ENCODE measurements at regions not wholly inside any gene's neighbourhood (a gene's known extent, or its start where the extent isn't known, plus 50 kb on each side); places are given as distances from the start of the nearest gene placed in this dataset.
"Not testable (repeated sequence)": the region's sequence is repeated elsewhere in the genome, so short reads cannot be mapped to it uniquely, and the experiment has no call there.

DNA sequence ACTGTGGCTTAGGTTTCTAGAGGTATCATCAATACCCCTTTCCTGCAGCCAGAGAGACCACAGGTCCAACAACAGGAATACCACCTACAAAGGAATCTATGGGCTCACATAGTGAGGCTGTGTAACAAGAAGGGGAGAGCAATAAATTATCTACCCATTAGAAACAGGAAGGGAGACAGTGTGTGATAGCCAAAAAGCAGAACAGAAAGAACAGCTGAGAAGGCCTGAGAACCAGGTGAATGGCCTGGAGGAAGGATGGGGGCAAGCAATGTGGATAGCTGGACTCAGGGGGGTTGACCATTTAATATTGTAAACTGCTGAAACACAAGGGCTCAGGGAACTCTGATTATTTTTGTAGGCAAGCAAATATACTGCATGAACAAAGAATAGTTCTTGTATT, 628.2 kb downstream of the COL12A1 start:
- H3K4me3 ChIP-seq (ENCODE audit: low read depth, low read length) = no peak overlapping the region
- TF ChIP-seq, protein P1, sequence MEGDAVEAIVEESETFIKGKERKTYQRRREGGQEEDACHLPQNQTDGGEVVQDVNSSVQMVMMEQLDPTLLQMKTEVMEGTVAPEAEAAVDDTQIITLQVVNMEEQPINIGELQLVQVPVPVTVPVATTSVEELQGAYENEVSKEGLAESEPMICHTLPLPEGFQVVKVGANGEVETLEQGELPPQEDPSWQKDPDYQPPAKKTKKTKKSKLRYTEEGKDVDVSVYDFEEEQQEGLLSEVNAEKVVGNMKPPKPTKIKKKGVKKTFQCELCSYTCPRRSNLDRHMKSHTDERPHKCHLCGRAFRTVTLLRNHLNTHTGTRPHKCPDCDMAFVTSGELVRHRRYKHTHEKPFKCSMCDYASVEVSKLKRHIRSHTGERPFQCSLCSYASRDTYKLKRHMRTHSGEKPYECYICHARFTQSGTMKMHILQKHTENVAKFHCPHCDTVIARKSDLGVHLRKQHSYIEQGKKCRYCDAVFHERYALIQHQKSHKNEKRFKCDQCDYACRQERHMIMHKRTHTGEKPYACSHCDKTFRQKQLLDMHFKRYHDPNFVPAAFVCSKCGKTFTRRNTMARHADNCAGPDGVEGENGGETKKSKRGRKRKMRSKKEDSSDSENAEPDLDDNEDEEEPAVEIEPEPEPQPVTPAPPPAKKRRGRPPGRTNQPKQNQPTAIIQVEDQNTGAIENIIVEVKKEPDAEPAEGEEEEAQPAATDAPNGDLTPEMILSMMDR (conservative IDR thresholded peaks at IDR 0.05; ENCODE audit: low read depth, low read length) = no peak
- no peak for DNase-seq (ENCODE audit: low read depth)

DNA sequence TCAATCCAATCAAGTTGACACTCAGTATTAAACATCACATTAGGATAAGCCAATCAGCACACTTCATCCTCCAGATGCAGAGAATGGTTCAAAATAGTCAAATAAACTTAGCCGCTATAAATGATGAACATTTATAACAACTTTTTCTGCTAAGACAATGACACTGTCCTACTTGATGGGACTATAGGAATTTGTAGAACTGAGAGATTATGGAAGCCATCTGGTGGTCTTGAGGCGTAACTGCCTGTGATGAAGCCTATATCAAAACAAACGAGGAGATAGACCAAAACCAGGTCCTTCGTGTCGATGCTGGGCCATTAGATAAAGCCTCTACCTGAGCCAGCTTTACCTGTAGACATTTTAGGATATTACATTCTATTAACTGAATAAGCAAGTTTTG, 631.1 kb downstream of the COL12A1 start:
- TF ChIP-seq, protein P1 (conservative IDR thresholded peaks at IDR 0.05; ENCODE audit: low read depth, low read length) = peak; percentile 66
- no peak for DNase-seq (ENCODE audit: low read depth)
- no peak overlapping the region for H3K4me3 ChIP-seq (ENCODE audit: low read depth, low read length)

DNA sequence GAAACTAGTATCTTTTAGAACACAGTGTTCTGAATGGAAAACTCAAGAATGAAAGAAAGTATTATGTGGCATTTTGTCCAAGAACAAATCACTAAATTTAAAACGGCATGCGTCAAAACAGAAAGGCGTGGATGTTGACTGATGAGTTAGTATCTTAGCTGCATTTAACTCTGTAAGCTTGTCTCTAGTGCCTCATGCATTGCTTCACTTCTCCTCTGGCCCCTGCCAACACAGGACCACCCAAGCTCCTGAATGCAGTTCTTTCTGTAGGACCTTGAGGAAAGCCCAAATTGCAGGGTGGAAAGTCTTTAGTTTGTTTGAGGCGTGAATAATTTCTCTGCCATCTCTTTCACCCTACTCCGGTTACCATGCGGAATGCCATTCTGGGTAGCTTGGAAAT, 632.2 kb downstream of the COL12A1 start:
- TF ChIP-seq, protein P1 (conservative IDR thresholded peaks at IDR 0.05; ENCODE audit: low read depth, low read length) = no peak
- no peak overlapping the region for H3K4me3 ChIP-seq (ENCODE audit: low read depth, low read length)
- no peak for DNase-seq (ENCODE audit: low read depth)

DNA sequence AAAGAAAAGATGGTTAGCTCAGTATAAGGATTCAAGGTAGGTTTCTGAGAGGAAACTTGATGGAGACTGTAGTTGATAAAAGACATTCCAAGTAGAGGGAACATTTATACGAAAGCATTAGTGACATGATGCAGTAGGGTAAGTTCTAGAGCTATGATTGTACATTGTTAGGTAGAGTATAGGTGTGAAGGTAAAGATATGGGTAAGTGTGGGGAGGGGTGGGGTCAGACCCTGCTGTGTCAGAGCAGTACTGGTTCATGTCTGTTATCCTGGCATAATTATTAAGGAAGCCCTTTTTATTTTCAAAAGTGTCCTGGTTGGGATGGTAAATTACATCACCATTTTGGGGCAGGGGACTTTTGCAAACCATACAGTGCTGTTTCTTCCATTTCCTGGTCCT, 635.8 kb downstream of the COL12A1 start:
- no peak for DNase-seq (ENCODE audit: low read depth)
- TF ChIP-seq, protein P1 (conservative IDR thresholded peaks at IDR 0.05; ENCODE audit: low read depth, low read length) = no peak
- no peak overlapping the region for H3K4me3 ChIP-seq (ENCODE audit: low read depth, low read length)

DNA sequence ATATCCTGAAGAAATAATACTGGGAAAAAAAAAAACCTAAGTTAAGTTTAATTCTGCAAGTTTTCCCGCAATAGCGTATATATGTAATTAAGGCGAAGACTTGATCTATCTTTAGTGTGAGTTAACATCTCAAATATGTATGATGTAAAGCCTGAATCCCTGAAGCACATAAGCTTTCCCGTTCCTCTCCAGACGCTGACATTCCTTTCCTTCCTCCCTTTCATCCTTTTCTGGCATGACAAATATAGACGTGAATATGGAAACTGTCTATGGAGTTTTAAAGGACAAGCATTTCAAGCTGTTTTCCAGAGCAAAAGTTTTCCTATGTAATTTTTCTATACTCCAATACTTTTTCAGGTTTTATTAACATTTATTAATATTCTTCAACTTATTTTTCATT, 637.0 kb downstream of the COL12A1 start:
- TF ChIP-seq, protein P1 (conservative IDR thresholded peaks at IDR 0.05; ENCODE audit: low read depth, low read length) = no peak
- no peak overlapping the region for H3K4me3 ChIP-seq (ENCODE audit: low read depth, low read length)
- DNase-seq (ENCODE audit: low read depth) = no peak

DNA sequence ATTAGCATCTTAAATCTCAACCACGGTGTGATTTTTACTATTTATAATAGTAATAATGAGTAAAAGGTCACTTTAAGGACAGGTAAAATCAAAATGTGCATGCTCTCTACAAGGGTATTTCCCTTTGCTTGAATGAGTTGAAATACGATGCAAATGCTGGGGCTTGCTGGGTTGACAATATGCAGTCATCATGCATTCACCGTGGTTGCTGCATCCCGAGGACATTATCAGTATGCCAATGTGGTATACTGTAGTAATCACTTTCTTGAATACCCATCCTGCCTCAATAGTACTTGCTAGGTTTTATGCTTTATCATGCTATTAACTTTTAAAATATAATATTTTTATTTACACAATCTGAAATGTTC, 637.9 kb downstream of the COL12A1 start:
- not testable (repeated sequence) for DNase-seq (ENCODE audit: low read depth); H3K4me3 ChIP-seq (ENCODE audit: low read depth, low read length)

DNA sequence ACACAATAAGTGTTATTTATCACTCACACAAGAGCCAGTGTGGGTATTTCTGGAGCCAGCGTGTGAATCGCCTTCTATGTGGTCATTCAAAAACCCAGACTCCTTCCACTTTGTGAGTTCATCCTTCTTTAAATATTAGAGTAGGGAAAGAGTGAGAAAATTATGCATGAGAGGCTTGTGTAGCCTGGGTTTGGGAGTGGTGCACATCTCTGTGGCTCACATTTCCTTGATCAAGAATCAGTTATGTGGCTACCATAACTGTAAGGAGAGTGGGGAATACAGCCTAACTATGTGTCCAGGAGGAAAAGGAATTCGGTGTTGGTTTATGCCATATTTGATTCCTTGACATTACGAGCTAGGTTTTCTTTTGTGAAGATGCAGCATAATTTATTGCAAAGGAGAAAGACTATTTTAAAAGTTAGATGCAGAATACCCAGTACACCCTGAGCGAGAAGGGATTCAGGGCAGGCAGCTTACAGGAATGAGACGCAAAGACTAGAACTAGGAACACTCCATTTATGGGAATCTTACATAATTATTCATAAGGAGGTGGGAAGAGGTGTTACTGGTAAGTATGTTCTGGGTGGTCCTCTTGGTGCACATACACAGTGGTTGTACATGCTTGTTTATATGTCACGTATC, 638.5 kb downstream of the COL12A1 start:
- no peak overlapping the region for H3K4me3 ChIP-seq (ENCODE audit: low read depth, low read length)
- DNase-seq (ENCODE audit: low read depth) = no peak
- TF ChIP-seq, protein P1 (conservative IDR thresholded peaks at IDR 0.05; ENCODE audit: low read depth, low read length) = no peak
